Suppressor macrophage treated with lipopolysaccharide for 1 hour (primary cell): ENCODE measurements at regions not wholly inside any gene's neighbourhood (a gene's known extent, or its start where the extent isn't known, plus 50 kb on each side); places are given as distances from the start of the nearest gene placed in this dataset.
"Not testable (repeated sequence)": the region's sequence is repeated elsewhere in the genome, so short reads cannot be mapped to it uniquely, and the experiment has no call there.

Experiments used
- DNase-seq, 3 donors: peaks; one replicate each; pipeline ENCODE4 v3.0.0-alpha.2; 2020 to 2022

DNA sequence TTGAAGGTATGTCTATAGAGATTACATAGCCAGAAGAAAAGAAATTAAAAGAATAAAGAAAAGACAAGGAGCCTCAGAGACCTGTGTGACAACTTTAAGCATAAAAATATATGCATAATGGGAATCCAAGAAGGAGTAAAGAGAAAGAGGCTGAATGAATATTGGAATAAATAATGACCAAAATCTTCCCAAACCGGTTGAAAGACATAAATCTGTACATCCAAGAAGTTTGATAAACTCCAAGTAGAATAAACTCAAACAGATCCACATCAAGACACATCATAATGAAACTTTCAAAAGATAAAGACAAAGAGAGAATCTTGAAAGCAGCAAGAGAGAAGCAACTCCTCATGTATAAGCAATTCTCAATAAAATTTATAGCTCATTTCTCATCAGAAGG lies 132.4 kb upstream of the ZNF516 start:
- DNase-seq, result no peak

DNA sequence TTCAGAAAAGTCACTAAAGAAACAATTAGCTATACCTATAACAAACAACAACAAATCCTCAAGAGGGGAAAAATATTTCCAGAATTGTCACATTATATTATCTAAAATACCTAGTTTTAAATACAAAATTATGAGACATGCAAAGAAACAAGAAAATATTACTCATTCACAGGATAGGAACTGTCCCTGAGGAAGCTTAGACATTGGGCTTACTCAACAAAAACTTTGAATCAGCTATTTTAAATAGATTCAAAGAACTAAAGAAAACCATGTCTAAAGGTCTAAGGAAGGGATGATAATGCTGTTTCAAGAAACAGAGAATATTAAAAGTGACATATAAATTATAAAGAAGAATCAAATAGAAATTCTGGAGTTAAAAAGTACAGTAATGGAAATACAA lies 131.9 kb upstream of the ZNF516 start:
- peak in 2 of 3 donors; percentile 58 to 72 for DNase-seq

DNA sequence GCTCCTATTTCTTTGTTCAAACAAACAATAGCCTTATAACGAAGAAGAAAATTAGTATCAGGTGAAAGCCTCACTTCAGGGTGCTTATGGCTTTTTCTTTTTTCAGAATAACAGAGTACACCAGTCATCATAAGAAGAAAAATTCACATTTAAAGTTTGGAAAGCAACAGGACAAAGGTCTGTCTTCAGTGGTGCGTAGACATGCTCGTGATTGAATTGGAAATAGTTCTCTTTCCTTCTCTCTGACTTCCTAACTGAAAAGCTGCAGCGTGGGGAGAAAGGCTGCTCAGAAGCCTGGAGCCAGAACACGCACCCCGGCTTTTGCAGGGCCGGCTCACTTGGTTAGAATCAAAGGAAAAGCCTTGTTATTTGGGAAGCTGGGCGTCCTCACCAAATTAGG lies 127.6 kb upstream of the ZNF516 start:
- DNase-seq, result no peak

DNA sequence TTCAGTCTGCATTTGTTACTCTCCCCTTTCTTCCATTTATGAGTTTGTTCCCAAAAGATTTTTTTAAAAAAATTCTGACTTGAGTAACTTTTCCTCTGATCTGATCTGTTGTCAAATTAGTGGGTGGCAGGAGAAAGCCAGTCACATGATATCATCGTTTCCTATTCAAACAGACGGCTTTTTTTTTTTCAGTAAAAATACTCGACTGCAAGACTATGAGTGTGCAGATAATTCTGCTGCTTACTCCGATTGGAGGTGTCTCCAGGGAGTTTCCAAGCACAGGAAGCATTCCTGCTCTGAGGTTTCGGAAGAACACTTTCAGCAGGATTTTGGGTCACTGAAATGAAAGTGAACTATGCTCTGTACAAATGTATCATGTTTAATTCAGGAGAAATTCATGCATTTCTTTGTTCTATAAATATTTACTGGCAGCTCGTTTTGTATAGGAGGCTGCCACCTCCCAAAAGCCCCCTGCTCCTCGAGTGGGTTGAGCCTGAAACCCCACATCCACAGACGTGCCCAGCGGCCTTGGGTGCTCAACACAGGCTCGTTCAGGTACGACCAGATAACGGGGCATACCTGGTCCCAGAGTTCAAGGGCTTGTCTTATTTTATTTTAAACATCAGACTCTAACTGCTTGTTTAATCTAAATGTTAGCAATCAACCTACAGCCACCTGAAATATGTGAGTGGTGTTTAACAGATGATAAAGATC lies 126.9 kb upstream of the ZNF516 start:
- DNase-seq, result peak; percentile 53 to 85 (median 71)

DNA sequence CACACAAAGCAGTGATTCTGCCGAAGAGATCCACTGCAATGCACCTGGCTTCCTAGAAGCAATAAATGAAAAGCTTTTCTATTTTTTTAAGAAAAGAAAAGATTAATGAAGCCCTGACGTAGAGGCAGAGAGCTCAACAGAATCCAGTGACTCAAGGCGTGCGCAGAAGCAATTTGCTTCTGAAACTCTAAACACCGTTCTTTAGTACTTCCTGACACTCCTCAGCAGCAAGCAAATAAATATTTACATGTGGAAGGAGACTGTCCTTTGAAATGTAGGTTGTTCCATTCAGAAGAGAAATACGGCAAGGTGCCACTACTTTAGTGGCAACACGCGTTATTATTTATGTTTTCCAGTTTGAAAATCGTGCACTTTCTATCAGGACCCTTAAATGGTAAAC lies 126.2 kb upstream of the ZNF516 start:
- no peak for DNase-seq

DNA sequence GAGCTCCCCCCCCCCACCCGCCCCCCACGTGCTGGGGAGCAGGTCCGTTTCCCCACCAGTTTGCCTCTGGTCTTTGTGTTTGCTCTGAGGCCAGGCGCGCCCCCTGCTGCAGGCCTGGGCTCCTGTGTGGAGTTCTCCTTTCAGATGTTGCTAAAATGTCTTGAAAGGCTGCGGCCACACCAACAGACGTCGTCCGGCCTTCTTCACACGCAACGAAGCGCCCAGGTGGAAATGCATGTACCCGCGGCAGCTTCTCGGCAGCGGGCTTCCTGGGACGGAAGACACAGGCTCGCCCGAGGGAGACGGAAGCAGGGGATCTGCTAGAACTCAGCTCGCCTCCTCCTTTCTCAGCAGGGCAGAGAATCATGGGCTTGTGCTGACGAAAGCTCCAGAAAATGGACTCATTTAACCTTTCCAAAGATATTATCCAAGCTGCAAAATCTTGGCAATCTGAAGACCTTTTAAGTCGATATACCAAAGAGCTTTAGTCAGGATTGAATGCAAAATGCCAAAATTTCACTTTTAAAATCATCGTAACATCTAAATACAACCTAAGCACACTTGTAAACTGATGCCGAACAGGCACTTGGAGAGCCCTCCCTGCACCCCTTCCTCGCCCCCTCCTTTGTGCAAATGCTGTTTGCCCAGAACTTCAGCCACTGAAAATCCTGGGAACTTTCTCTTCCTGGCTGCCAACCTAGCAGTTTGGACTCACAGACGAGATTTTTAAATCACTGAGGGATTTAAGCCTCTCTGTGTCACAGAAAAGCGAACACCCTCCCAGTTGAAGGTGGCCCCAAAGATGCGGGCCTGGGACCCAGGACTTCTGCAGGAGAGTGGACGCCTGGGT lies 125.5 kb upstream of the ZNF516 start:
- DNase-seq, result peak; percentile 49 to 75 (median 62)

DNA sequence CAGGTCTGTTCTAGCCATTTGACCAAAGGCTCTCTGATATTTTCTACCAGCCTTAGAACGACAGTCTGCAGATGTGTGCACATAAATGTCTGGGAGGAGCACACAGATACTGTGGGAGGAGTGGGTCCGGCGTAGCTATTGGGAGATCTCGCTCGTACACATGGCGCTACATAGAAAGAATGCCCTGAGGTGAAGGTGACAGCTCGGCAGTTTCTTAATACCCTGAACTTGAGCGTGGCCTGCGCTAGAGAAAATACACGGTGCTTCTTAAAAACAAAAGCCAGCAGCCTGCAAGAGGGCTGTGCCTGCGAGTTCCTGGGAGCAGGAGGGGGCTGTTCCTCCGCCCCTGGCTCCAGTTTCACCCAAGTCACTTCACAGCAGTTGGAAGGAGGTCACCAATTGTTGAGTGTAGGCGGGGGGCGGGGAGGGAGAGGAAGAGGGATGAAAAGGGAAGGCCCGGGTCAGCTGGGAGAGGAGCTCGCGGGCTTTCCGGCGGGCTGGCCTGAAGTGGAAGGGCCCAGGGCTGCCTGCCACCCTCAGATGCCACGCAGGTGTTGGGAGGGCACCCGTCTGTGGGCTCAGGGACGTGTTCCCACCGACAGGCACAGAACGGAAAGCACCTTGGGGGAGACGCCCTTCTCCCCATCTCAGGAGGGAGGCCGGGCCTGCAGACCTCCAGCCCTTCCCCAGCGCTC lies 124.7 kb upstream of the ZNF516 start:
- DNase-seq, result peak; percentile 81 to 93 (median 84)

DNA sequence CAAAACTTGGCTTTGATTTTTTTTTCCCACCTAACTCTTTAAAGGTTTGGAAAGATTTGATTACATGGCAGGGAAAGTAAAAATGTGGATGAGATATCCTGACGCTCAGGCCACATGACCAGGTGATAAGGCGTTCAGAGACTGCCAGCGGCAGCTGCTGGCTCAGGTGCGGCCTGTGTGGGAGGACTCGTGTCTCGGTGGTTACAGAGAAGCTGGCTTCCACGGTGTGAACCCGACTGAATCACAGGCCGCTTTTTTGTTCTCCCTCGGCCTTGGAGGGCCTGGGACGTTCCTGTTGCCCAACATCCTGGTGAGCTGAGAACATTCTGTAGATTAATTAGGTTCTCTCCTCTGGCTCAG lies 124.2 kb upstream of the ZNF516 start:
- DNase-seq, result peak; percentile 55 to 62 (median 59)

DNA sequence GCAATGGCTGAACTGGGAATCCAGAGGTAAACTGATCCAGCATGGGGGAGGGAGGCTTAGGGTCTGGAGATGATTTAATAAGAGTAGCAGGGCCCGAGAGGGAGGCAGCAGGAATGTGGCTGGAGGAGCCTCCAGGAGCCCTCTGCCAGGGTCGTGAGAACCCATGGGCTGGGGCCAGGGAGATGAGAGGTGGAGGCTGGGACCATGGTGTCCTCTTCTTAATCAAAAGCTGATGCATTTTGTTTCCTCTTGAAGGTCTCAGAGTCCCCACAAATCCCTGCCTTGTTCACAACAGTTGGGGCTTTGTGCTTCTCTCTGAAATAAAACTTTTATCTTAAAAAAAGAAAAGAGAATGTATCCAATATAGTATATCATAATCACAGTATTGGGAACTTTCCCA lies 123.7 kb upstream of the ZNF516 start:
- no peak for DNase-seq

DNA sequence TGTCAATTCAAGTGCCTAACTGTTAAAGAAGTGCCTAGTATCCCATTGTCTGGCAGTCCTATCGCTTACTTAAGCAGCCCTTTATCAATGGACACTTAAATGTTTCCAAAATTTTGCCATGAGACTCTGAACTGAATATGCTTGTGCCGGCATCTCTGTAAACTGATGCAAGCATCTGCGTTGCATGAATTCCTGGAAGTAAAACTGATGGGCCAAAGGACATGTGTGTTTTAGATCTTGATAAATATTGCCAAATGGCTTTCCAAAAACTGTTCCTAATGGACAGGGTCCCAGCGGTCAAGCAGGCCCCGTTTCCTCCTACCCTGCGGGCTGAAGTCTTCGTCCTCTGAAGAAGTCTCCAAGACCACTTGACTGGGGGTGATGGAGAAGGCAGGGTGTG lies 121.3 kb upstream of the ZNF516 start:
- DNase-seq, result no peak

DNA sequence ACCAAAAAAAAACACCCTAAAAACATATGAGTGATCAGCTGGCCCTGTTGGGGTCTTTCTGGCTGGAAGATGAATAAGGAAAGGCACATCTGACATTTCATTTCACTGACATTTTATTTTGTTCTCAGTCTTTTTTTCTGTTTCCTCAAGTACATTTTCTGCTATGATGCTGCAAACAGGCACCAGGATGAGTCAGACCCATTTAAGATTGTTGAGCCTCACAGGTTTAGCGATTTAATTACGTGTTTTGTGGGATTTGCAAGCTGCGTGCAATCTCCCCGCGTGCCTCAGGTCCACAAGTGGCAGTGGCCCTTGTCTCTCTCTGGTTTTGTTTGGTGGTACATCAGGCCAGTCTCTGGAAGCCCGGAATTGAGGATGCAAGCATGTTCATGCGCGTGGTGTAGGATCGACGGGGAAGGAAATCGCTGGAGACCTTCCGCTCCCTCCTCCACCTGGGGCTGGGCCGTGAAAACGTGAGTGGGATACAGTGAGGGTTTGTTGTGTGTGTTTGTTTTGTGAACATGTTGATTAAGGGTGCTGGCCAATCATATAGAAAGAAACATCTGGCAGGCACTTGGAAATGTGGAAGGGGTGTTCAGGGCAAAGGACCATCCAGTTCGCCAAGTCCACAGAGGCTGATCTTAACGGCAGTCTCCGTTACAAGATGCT lies 120.2 kb upstream of the ZNF516 start:
- DNase-seq, result no peak

DNA sequence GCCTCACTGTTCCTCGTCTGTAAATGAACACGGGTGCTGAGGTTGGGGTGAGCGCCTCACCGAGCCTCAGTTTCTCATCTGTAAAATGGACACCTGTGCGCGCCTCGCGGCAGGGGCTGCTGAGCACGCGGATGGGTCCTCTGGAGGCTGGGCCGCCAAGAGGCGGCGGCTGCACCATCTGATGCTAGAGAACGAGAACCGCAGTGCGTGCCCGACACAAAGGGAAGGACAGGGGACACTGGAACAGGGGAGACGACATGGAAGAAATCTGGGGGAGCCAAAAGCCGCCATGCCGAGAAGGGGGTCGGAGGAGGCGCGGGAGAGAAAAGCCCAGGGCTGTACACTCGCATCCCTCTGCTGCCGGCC lies 118.7 kb upstream of the ZNF516 start:
- no peak for DNase-seq

DNA sequence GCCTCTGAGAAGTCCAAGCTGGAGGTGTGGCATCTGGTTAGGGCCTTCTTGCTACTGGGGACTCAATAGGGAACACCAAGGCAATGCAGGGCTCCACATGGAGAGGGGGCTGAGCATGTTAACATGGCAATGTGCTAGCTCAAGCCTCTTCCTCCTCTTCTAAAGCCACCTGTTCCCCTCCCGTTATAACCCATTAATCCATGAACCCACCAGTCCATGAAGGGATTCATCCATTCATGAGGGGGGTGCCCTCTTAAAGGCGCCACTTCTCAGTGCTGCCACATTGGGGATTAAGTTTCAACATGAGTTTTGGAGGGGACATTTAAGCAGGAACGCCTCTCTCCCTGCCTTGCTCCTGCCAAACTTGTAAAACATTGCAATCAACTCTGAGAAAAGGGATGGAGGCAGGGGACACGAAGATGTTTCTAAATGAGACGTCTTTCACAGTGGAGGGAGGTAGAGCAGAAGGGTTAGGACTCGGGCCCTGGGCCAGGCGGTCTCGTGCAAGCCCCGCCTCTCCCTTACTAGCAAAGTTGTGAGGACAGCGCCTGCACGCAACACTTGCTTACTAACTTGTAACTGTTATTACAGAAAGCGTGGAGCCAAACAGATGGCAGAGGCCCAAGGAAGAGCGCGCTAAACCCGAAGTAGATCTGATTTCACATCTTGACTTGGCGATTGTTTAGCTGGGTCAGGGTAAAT lies 118.2 kb upstream of the ZNF516 start:
- DNase-seq, result no peak

DNA sequence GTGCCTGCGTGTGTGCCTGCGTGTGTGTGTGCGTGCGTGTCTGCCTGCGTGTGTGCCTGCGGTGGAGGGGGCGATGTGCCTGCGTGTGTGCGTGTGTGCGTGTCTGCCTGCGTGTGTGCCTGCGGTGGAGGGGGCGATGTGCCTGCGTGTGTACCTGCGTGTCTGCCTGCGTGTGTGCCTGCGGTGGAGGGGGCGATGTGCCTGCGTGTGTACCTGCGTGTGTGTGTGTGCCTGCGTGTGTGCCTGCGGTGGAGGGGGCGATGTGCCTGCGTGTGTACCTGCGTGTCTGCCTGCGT lies 116.7 kb upstream of the ZNF516 start:
- not testable (repeated sequence) for DNase-seq

DNA sequence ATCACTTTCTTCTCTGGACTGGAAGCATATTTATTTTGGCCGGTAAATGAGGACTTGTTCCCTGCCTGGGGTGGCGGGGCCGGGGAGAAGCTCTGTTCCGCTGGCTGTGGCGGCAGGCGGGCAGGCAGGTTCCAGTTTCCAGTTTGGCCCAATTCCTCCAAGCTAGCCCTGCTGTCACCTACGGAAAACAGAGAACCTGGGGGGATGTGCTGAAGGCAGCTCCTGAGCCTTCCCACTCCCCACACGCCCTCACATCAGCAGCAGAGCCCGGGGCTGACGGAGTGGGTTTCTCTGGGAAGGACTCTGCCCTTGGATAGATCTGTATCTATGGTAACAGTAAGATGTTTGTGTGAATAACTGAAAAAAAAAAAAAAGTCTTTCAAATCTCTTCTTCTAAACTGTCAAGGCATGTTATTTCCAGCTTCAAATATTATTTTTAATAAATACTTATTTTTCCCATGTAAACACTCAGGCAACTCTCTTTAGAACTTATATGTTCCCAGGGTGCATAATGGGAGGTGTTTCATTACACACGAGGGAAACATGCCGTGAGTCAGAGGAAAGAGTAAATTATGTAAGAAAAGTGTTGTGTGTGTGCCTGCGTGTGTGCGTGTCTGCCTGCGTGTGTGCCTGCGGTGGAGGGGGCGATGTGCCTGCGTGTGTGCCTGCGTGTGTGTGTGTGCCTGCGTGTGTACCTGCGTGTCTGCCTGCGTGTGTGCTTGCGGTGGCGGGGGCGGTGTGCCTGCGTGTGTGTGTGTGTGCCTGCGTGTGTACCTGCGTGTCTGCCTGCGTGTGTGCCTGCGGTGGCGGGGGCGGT lies 116.1 kb upstream of the ZNF516 start:
- peak in 1 of 3 donors; percentile 13 for DNase-seq

DNA sequence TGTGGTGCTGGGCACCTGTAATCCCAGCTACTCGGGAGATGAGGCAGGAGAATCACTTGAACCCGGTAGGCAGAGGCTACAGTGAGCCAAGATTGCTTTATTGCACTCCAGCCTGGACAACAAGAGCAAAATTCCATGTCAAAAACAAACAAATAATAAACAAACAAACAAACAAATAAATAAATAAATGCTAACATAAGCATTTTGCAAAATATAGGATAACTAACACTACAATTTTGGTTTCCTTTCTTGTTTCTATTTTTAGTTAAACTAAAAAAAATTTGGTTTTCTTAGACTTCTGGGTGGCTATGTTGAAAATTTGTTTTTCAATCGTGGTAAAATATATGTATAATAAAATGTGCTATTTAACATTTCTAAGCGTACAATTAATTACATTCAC lies 115.0 kb upstream of the ZNF516 start:
- no peak for DNase-seq

DNA sequence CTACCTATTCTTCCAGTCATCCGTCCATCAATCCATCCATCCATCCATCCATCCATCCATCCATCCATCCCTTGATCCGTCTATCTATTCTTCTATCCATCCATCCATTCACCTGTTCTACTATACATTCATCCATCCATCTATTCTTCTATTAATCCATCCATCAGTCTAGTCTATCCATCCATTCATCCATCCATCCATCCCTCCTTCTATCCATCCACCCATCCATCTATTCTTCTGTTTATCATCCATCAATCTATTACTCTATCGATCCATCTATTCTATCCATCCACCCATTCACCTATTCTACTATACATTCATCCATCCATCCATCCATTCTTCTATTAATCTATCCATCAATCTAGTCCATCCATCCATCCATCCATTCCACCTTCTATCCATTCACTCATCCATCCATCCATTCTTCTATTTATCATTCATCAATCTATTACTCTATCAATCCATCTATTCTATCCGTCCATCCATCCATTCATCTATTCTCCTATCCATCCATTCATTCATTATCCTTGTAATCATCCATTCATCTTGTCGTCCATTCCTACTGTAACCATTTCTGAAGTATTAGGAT lies 110.4 kb upstream of the ZNF516 start:
- DNase-seq, result no peak

DNA sequence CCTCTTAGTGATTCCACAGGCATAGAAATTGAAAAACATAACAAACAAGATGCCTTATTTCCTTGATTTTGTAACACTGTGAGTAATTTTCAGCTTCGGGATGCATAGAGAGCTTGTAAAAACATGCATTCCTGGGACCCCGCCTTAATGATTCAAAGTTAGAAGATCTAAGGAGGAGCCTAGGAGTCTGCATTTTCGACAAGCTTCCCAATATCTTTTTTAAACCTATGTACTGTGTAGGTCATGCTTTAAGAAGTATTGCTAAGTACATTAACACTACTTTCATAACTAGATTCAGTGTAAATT lies 109.8 kb upstream of the ZNF516 start:
- DNase-seq, result no peak

DNA sequence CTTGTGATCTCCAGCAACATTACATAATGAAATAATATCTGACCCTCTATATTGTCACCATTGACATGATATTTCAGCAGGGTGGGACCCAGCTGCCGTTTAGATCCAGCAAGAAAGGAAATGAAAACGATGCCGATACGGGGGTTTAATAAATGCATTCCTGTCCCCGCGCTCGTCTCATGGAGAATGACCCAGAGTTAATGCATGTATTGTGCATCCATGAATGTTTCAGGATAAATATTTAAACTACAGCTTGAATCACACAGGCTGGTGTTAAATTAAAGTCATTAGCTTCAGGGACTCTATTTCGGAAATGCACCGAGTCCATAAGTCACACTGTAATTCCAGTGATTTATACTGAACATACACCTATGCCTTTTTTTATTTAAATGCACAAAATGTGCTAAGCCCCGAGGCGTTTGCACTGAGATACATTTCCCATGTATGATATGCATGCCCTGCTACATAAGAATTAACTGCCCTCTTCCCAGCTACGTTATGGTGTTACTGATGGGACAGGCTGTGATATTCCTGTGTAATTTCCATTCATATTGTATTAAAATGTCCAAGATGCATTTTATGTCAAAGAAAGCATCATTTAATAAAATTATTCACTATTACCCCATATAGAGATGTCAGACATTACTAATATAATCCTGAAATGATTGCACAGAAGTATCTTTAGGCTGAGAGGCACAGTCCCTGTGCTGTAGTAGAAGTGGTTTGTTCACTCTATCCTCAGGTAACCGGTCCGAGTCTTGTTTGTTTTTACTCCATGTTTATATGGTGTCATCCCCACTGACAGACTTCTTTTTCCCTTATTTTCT lies 109.3 kb upstream of the ZNF516 start:
- DNase-seq, result no peak

DNA sequence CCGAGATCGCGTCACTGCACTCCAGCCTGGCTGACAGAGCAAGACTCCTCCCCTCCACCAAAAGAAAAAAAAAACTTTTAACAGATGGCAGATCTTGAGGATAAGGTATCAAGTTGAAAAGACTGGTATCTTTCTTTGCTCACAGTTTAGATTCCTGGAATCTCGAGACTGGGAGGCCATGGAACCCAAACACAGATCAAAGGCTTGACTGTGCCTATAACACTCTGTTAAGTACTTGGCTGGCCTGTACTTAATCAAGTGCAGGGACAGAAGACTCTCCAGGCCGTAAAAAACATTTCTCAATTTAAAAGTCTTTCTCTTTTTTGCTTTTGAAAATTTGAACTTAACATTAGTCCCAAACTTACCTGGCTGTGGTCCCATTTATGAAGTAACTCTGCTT lies 107.1 kb upstream of the ZNF516 start:
- no peak for DNase-seq

DNA sequence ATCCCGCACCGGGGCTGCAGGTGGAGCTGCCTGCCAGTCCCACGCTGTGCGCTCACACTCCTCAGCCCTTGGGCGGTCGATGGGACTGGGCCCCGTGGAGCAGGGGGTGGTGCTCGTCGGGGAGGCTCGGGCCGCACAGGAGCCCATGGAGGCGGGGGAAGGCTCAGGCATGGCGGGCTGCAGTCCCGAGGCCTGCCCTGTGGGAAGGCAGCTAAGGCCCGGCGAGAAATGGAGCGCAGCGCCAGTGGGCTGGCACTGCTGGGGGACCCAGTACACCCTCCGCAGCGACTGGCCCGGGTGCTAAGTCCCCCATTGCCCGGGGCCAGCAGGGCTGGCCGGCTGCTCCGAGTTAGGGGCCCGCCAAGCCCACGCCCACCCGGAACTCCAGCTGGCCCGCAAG lies 105.0 kb upstream of the ZNF516 start:
- DNase-seq, result not testable (repeated sequence)
